Astrocyte (in vitro differentiated cells and primary cell): ENCODE measurements at regions not wholly inside any gene's neighbourhood (a gene's known extent, or its start where the extent isn't known, plus 50 kb on each side); places are given as distances from the start of the nearest gene placed in this dataset.

ENCODE experiments used
- DNase-seq: peaks from one replicate; pipeline ENCODE4 v3.0.0-alpha.2; 2010; ENCODE audit warnings: low read depth
- FAIRE-seq: peaks from 2 replicates; lab custom pipeline; 2011; peaks lifted over from hg19 to GRCh38; lab: Jason Lieb, UNC
- H2AFZ ChIP-seq: 2 replicates; pipeline ENCODE4 v1.6.0; 2012; ENCODE audit warnings: low read depth, low read length, inconsistent platforms
- H3K27ac ChIP-seq: 2 replicates; pipeline ENCODE4 v1.5.1; 2011; ENCODE audit warnings: low read depth, low read length, inconsistent platforms
- H3K27me3 ChIP-seq: 2 replicates; pipeline ENCODE4 v1.6.0; 2011; ENCODE audit warnings: low read length, inconsistent platforms; ENCODE audit not compliant: insufficient read depth
- H3K36me3 ChIP-seq: 2 replicates; pipeline ENCODE4 v1.5.1; 2011; ENCODE audit warnings: low read length, inconsistent platforms; ENCODE audit not compliant: insufficient read depth
- H3K4me1 ChIP-seq: 2 replicates; pipeline ENCODE4 v1.5.1; 2011; ENCODE audit warnings: low read length, inconsistent platforms; ENCODE audit not compliant: insufficient read depth
- H3K4me2 ChIP-seq: 2 replicates; pipeline ENCODE4 v1.6.0; 2012; ENCODE audit warnings: low read length, inconsistent platforms
- H3K4me3 ChIP-seq: 2 replicates; pipeline ENCODE4 v1.5.1; 2011; ENCODE audit warnings: low read depth, mild to moderate bottlenecking, low read length, inconsistent platforms; ENCODE audit not compliant: insufficient read depth
- H3K79me2 ChIP-seq: 2 replicates; pipeline ENCODE4 v1.6.0; 2012; ENCODE audit warnings: mild to moderate bottlenecking, low read length, inconsistent platforms; ENCODE audit not compliant: insufficient read depth
- H3K9ac ChIP-seq: 2 replicates; pipeline ENCODE4 v1.6.0; 2012; ENCODE audit warnings: mild to moderate bottlenecking, low read length, inconsistent platforms
- H3K9me3 ChIP-seq: 2 replicates; pipeline ENCODE4 v1.5.1; 2012; ENCODE audit warnings: low read depth, mild to moderate bottlenecking, low read length, inconsistent platforms; ENCODE audit not compliant: insufficient read depth
- H4K20me1 ChIP-seq: 2 replicates; pipeline ENCODE4 v1.6.0; 2012; ENCODE audit warnings: low read length, inconsistent platforms; ENCODE audit not compliant: insufficient read depth
- H3K27ac Mint-ChIP-seq: one replicate; pipeline ENCODE4 v1.8.0; 2021; ENCODE audit warnings: mild to moderate bottlenecking, mixed read lengths; ENCODE audit not compliant: unreplicated experiment
- H3K27me3 Mint-ChIP-seq: one replicate; pipeline ENCODE4 v1.8.0; 2021; ENCODE audit warnings: low read depth, mixed read lengths; ENCODE audit not compliant: unreplicated experiment
- H3K36me3 Mint-ChIP-seq: one replicate; pipeline ENCODE4 v1.8.0; 2021; ENCODE audit warnings: low read depth, mixed read lengths; ENCODE audit not compliant: unreplicated experiment
- H3K4me1 Mint-ChIP-seq: one replicate; pipeline ENCODE4 v1.8.0; 2021; ENCODE audit warnings: low read depth, mixed read lengths; ENCODE audit not compliant: unreplicated experiment
- H3K4me3 Mint-ChIP-seq: one replicate; pipeline ENCODE4 v1.8.0; 2021; ENCODE audit warnings: mild to moderate bottlenecking, moderate library complexity, mixed read lengths; ENCODE audit not compliant: unreplicated experiment
- H3K9me3 Mint-ChIP-seq: one replicate; pipeline ENCODE4 v1.8.0; 2021; ENCODE audit warnings: mild to moderate bottlenecking, mixed read lengths; ENCODE audit not compliant: unreplicated experiment
- CTCF ChIP-seq: IDR thresholded peaks from 2 replicates; pipeline ENCODE4 v1.5.1; 2011; ENCODE audit warnings: low read depth, mild to moderate bottlenecking, inconsistent platforms, low read length, moderate library complexity; ENCODE audit not compliant: insufficient read depth
- EZH2 ChIP-seq: IDR thresholded peaks from 2 replicates; pipeline ENCODE4 v1.6.1; 2012; ENCODE audit warnings: mild to moderate bottlenecking, low read length, inconsistent platforms; ENCODE audit not compliant: insufficient read depth

DNA sequence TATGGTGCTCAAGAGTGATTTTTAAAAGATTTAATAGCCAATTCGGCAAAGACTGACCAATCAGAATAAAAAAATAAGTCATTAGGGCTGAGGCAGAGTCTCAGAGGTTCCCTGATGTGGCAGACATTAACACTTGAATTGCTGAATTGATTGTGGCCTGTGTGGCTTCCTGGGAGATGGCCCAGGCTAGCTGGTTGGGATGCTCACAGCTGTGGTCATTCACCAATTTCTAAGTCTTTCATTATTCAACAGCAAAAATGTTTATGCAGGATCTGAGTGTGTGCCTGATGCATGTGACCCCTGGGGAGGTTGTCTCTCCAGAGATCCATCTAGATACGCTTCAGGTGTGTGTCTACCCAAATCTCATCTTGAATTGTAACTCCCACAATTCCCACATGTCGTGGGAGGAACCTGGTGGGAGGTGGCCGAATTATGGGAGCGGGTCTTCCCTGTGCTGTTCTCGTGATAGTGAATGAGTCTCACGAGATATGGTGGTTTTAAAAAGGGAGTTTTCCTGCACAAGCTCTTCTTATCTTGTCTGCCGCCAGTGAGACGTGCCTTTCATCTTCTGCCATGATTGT, 632.6 kb upstream of the SEMA6A start:
- H3K27me3 Mint-ChIP-seq, result no peaks in the 10 kb centered on the region
- no peak overlapping the region for H3K4me3 Mint-ChIP-seq
- H4K20me1 ChIP-seq, result no peaks in the 10 kb centered on the region
- H3K4me1 ChIP-seq, result no peaks in the 10 kb centered on the region
- H3K4me2 ChIP-seq, result no peak overlapping the region
- H3K36me3 Mint-ChIP-seq, result no peaks in the 10 kb centered on the region
- H3K9ac ChIP-seq, result no peak overlapping the region
- no peak overlapping the region for H3K4me3 ChIP-seq
- FAIRE-seq (no peak), DNase-seq (no peak)
- H2AFZ ChIP-seq, result no peak overlapping the region
- TF ChIP-seq CTCF (no peak), EZH2 (no peak)
- H3K79me2 ChIP-seq, result no peaks in the 10 kb centered on the region
- no peak overlapping the region for H3K27ac Mint-ChIP-seq
- no peaks in the 10 kb centered on the region for H3K4me1 Mint-ChIP-seq
- no peak overlapping the region for H3K27ac ChIP-seq
- no peaks in the 10 kb centered on the region for H3K9me3 ChIP-seq
- H3K9me3 Mint-ChIP-seq, result peaks cover 2% of the 10 kb centered on the region
- H3K36me3 ChIP-seq, result no peaks in the 10 kb centered on the region
- H3K27me3 ChIP-seq, result no peaks in the 10 kb centered on the region

DNA sequence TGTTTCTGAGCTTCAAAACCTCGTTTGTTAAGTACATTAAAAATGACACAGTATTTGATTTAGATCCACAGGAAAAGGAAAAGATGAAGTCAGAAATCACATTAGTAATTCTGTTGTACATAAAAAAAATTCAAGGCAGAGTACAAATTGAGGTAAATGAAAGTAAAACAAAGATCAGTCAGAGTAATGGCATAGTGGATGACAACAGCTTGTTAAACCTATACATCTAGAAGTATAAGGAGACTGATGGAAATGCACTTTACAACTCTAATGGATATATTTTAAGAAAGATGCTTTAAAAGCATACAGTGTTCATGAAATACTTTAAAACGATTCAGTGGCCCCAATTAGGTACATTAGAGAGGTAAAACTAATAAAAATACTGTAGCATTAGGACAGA, 631.3 kb upstream of the SEMA6A start:
- Histone ChIP-seq H4K20me1 (no peaks in the 10 kb centered on the region), H3K9ac (no peak overlapping the region), H3K4me3 (no peak overlapping the region), H3K4me1 (no peaks in the 10 kb centered on the region), H3K27ac (no peak overlapping the region), H3K4me2 (no peak overlapping the region), H3K36me3 (no peaks in the 10 kb centered on the region), H3K9me3 (no peaks in the 10 kb centered on the region), H3K79me2 (no peaks in the 10 kb centered on the region), H2AFZ (no peak overlapping the region), H3K27me3 (no peaks in the 10 kb centered on the region)
- Mint-ChIP-seq H3K27ac (no peak overlapping the region), H3K4me3 (no peak overlapping the region), H3K27me3 (no peaks in the 10 kb centered on the region), H3K36me3 (no peaks in the 10 kb centered on the region), H3K9me3 (peaks cover 2% of the 10 kb centered on the region), H3K4me1 (no peaks in the 10 kb centered on the region)
- TF ChIP-seq CTCF (no peak), EZH2 (no peak)
- FAIRE-seq, result no peak
- DNase-seq, result no peak

DNA sequence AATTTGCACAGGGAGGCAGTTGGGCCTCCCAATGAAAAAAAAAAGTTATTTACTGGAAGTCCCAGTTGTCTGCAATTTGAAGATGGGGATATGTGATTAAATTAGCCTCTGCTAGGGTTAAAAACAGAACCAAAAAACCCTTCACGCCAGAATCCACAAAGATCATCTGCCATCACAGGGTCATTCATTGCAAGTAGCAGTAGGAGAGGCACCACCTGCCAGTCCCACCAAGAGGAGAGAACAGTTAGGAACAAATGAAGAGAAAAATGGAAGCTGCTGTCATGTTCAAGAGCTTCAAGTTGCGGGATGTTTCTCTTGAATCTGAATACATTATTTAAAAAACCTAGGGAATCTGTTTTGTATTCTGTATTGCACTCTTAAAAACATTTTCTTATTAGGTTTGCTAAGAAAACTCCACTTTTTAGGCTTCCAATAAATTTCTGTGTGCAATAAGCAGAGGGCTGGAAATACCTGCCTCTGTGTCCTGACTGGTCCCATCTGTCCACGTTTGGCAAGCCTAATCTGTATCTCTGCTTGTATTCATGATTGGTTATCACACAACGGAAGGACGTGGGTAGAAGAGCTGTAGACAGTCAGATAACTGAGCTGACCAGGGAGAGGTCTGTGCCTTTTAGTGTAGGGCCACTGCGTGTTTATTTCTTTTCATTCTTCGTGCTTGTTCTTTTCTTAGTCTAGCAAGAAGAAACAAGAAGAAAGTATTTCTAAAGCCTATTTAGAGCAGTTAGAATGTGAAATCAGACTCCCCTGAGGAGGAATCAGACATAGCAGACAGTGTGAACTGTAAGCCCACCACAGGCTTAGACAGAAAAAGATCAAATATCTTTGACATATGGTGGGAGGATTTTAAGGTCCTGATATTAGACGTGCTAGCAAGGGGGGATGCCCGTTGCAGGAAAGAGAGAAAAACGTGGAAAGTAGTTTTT, 630.6 kb upstream of the SEMA6A start:
- Histone ChIP-seq H3K27me3 (no peaks in the 10 kb centered on the region), H3K9ac (no peak overlapping the region), H3K36me3 (no peaks in the 10 kb centered on the region), H3K79me2 (no peaks in the 10 kb centered on the region), H3K4me1 (no peaks in the 10 kb centered on the region), H3K4me2 (no peak overlapping the region), H3K4me3 (no peak overlapping the region), H2AFZ (no peak overlapping the region), H4K20me1 (no peaks in the 10 kb centered on the region), H3K9me3 (no peaks in the 10 kb centered on the region), H3K27ac (no peak overlapping the region)
- Mint-ChIP-seq H3K36me3 (no peaks in the 10 kb centered on the region), H3K27me3 (no peaks in the 10 kb centered on the region), H3K4me3 (no peak overlapping the region), H3K9me3 (peaks cover 2% of the 10 kb centered on the region), H3K27ac (no peak overlapping the region), H3K4me1 (no peaks in the 10 kb centered on the region)
- TF ChIP-seq EZH2, result no peak
- no peak for TF ChIP-seq CTCF
- DNase-seq (no peak), FAIRE-seq (no peak)
